HEK293T (cell line): ENCODE measurements at regions not wholly inside any gene's neighbourhood (a gene's known extent, or its start where the extent isn't known, plus 50 kb on each side); places are given as distances from the start of the nearest gene placed in this dataset.

Experiments
- CTCF ChIA-PET: fragments of 350-600 bp; formaldehyde crosslinking; extraction: SDS; loops from one replicate; lab custom pipeline; 2021; ENCODE audit warnings: antibody characterized with exemption, inconsistent platforms; lab: Yijun Ruan, JAX
- POLR2A ChIA-PET: fragments of 350-600 bp; formaldehyde crosslinking; extraction: SDS; loops from one replicate; lab custom pipeline; 2020; ENCODE audit warnings: antibody characterized with exemption, inconsistent platforms; lab: Yijun Ruan, JAX
- DNase-seq: peaks from one replicate; pipeline ENCODE4 v3.0.0; 2012; ENCODE audit warnings: mixed read lengths; ENCODE audit errors: extremely low spot score
- ARNT ChIP-seq: fragments of 450-650 bp; IDR thresholded peaks from 2 replicates; pipeline ENCODE4 v1.6.1; 2017; ENCODE audit warnings: mild to moderate bottlenecking
- BHLHE40 ChIP-seq: fragments of 450-650 bp; IDR thresholded peaks from 2 replicates; pipeline ENCODE4 v1.6.1; 2016; ENCODE audit warnings: mild to moderate bottlenecking, moderate library complexity, borderline replicate concordance
- CTBP1 ChIP-seq: fragments of 450-650 bp; IDR thresholded peaks from 2 replicates; pipeline ENCODE4 v1.6.1; 2016; ENCODE audit warnings: borderline replicate concordance
- ELF4 ChIP-seq: fragments of 450-650 bp; IDR thresholded peaks from 2 replicates; pipeline ENCODE4 v1.6.1; 2017; ENCODE audit warnings: antibody characterized with exemption
- FOXA1 ChIP-seq: fragments of 450-650 bp; IDR thresholded peaks from 2 replicates; pipeline ENCODE4 v1.6.1; 2016; ENCODE audit warnings: mild to moderate bottlenecking
- FOXK2 ChIP-seq: fragments of 450-650 bp; IDR thresholded peaks from 2 replicates; pipeline ENCODE4 v1.6.1; 2016; ENCODE audit warnings: mild to moderate bottlenecking
- FOXM1 ChIP-seq: fragments of 450-650 bp; IDR thresholded peaks from 2 replicates; pipeline ENCODE4 v1.6.1; 2017; ENCODE audit warnings: mild to moderate bottlenecking, borderline replicate concordance
- HDGF ChIP-seq: fragments of 450-650 bp; IDR thresholded peaks from 2 replicates; pipeline ENCODE4 v1.6.1; 2017; ENCODE audit warnings: antibody characterized with exemption, borderline replicate concordance
- L3MBTL2 ChIP-seq: fragments of 450-650 bp; conservative IDR thresholded peaks from 2 replicates; pipeline ENCODE4 v1.6.1; 2016; ENCODE audit warnings: mild to moderate bottlenecking
- LEF1 ChIP-seq: fragments of 450-650 bp; IDR thresholded peaks from 2 replicates; pipeline ENCODE4 v1.6.1; 2017; ENCODE audit warnings: mild to moderate bottlenecking, borderline replicate concordance
- NFRKB ChIP-seq: fragments of 450-650 bp; IDR thresholded peaks from 2 replicates; pipeline ENCODE4 v1.6.1; 2016; ENCODE audit warnings: mild to moderate bottlenecking, moderate library complexity
- SP1 ChIP-seq: fragments of 450-650 bp; IDR thresholded peaks from 2 replicates; pipeline ENCODE4 v1.6.1; 2017
- SUZ12 ChIP-seq: fragments of 450-650 bp; IDR thresholded peaks from 2 replicates; pipeline ENCODE4 v1.6.1; 2016; ENCODE audit warnings: mild to moderate bottlenecking
- TARDBP ChIP-seq: fragments of 450-650 bp; IDR thresholded peaks from 2 replicates; pipeline ENCODE4 v1.6.1; 2016
- ZNF384 ChIP-seq: fragments of 450-650 bp; IDR thresholded peaks from 2 replicates; pipeline ENCODE4 v1.6.1; 2016
- TF ChIP-seq, protein P1 (sequence below): fragments of 450-650 bp; IDR thresholded peaks from 2 replicates; pipeline ENCODE4 v1.6.1; 2016

- no peak for DNase-seq
- CTCF ChIA-PET: interaction anchor here (0.6 kb wide), 1 partner anchor 81 kb away, joined by 4 read pairs; no protein-coding TSS in a partner anchor
- POLR2A ChIA-PET: interaction anchor here (0.6 kb wide), 1 partner anchor 766 kb away, joined by 3 read pairs; no protein-coding TSS in a partner anchor
- TF ChIP-seq SUZ12: no peak
- TF ChIP-seq ELF4: no peak
- TF ChIP-seq BHLHE40: no peak
- TF ChIP-seq ARNT: no peak
- no peak for TF ChIP-seq FOXK2
- no peak for TF ChIP-seq L3MBTL2
- no peak for TF ChIP-seq ZNF384
- no peak for TF ChIP-seq LEF1
- TF ChIP-seq HDGF: no peak
- no peak for TF ChIP-seq SP1
These were observed 405.6 kb upstream of the PCDH9 start for GRCh38 chr13:67635754-67636153.

GRCh38 chr13:67632590-67632989 is 402.5 kb upstream of the PCDH9 start:
- no peak for DNase-seq
- ChIA-PET POLR2A (no interaction called here), CTCF (no interaction called here)
- TF ChIP-seq, protein P1, sequence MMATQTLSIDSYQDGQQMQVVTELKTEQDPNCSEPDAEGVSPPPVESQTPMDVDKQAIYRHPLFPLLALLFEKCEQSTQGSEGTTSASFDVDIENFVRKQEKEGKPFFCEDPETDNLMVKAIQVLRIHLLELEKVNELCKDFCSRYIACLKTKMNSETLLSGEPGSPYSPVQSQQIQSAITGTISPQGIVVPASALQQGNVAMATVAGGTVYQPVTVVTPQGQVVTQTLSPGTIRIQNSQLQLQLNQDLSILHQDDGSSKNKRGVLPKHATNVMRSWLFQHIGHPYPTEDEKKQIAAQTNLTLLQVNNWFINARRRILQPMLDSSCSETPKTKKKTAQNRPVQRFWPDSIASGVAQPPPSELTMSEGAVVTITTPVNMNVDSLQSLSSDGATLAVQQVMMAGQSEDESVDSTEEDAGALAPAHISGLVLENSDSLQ: no peak
- TF ChIP-seq SUZ12 (no peak), FOXA1 (no peak), ZNF384 (no peak), HDGF (no peak), CTBP1 (no peak), SP1 (no peak), BHLHE40 (no peak), NFRKB (no peak), FOXM1 (no peak), L3MBTL2 (no peak), FOXK2 (no peak), ELF4 (no peak), TARDBP (no peak)

- no peak for DNase-seq
- ChIA-PET CTCF (no interaction called here), POLR2A (no interaction called here)
- no peak for TF ChIP-seq ZNF384
- TF ChIP-seq, protein P1: peak; percentile 65; the same call in 1 of the 2 replicates
These were observed 400.5 kb upstream of the PCDH9 start for GRCh38 chr13:67630640-67631039.

DNA sequence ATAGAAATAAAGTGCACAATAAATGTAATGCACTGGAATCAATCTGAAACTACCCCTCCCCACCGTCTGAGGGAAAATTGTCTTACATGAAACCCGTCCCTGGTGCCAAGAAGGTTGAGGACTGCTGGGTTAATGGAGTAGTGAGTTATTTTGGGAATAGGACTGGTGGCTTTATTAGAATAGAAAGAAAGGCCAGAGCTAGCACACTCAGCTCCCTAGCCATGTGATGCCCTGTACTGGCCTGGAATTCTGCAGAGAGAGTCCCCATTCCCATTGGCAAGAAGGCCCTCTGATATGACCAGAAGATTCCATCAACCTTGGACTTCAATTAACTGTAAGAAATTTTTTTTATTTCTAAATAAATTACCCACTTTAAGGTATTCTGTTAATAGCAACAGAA is 393.5 kb upstream of the PCDH9 start:
- CTCF ChIA-PET: no interaction called here
- POLR2A ChIA-PET: no interaction called here
- no peak for DNase-seq
- no peak for TF ChIP-seq CTBP1
- TF ChIP-seq ELF4: no peak
- TF ChIP-seq TARDBP: no peak
- no peak for TF ChIP-seq HDGF
- no peak for TF ChIP-seq L3MBTL2
- TF ChIP-seq LEF1: no peak
- no peak for TF ChIP-seq FOXM1
- no peak for TF ChIP-seq SUZ12
- TF ChIP-seq BHLHE40: no peak
- no peak for TF ChIP-seq FOXA1
- TF ChIP-seq SP1: no peak
- TF ChIP-seq, protein P1: no peak
- TF ChIP-seq NFRKB: no peak
- TF ChIP-seq ZNF384: no peak
- no peak for TF ChIP-seq ARNT
- TF ChIP-seq FOXK2: no peak

DNA sequence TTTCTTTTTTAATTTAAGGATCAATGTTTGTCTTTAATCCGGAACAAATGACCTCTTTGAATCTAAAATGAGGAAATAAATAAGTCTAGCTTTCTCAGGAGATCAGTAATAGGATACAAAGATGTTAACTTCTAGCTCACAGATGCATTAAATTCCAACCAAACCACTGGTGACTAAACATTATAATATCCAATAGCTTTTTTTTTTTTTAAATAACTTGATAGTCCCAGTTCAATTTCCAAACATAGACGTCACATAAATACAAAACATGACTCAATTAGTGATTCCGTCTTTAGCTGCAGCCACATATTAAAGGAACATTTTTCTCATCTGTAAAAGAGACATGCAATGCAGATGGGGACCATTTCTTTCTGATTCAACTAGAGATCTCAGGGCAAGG is 390.5 kb upstream of the PCDH9 start:
- CTCF ChIA-PET: no interaction called here
- DNase-seq: no peak
- POLR2A ChIA-PET: interaction anchor here (0.6 kb wide), 1 partner anchor 23 kb away, joined by 3 read pairs; no protein-coding TSS in a partner anchor
- TF ChIP-seq CTBP1: no peak
- TF ChIP-seq SP1: no peak
- peak; percentile 11; the same call in 1 of the 2 replicates for TF ChIP-seq ZNF384

GRCh38 chr13:67619995-67620380 is 389.9 kb upstream of the PCDH9 start:
- ChIA-PET CTCF (no interaction called here), POLR2A (interaction anchor here (0.6 kb wide), 1 partner anchor 24 kb away, joined by 3 read pairs; no protein-coding TSS in a partner anchor)
- no peak for DNase-seq
- no peak for TF ChIP-seq ELF4
- no peak for TF ChIP-seq LEF1
- no peak for TF ChIP-seq ARNT
- TF ChIP-seq FOXM1: no peak
- TF ChIP-seq, protein P1: no peak
- TF ChIP-seq BHLHE40: no peak
- TF ChIP-seq L3MBTL2: no peak
- TF ChIP-seq FOXA1: no peak
